ENCODE measurements at regions not wholly inside any gene's neighbourhood (a gene's known extent, or its start where the extent isn't known, plus 50 kb on each side); places are given as distances from the start of the nearest gene placed in this dataset.

- no peak for TF ChIP-seq CTCF (IDR thresholded peaks at IDR 0.05)
- TF ChIP-seq POLR2A (IDR thresholded peaks at IDR 0.05), result no peak
Measured at GRCh38 chr18:10271481-10271880, 183.0 kb upstream of the APCDD1 start.

All from prostate gland (tissue), 2 donors.